IMR-90 (cell line): ENCODE measurements at regions not wholly inside any gene's neighbourhood (a gene's known extent, or its start where the extent isn't known, plus 50 kb on each side); places are given as distances from the start of the nearest gene placed in this dataset.

Source experiments
- ATAC-seq: fragments of 200-7000 bp; cut with Tn5 transposase; 2 replicates; pipeline ENCODE4 v1.9.1; 2020; ENCODE audit warnings: low read depth, mild to moderate bottlenecking, moderate library complexity
- BruUV-seq: library from RNA; stranded (reverse); fragments of 400-500 nt; replicated peaks from 2 replicates; lab custom pipeline; 2021; lab: Mats Ljungman, UMichigan
- CTCF ChIA-PET: fragments of 300-600 bp; formaldehyde crosslinking; extraction: SDS; loops from one replicate; lab custom pipeline; 2021; ENCODE audit warnings: antibody characterized with exemption; lab: Yijun Ruan, JAX
- POLR2A ChIA-PET: fragments of 300-600 bp; sonication (Branson Sonifier 250); formaldehyde crosslinking; loops from one replicate; lab custom pipeline; 2022; ENCODE audit warnings: antibody characterized with exemption; ENCODE audit not compliant: unreplicated experiment; lab: Charles Lee
- DNase-seq: peaks from one replicate; pipeline ENCODE4 v3.0.0; 2013
- H2AFZ ChIP-seq: replicated peaks from 2 replicates; pipeline ENCODE3; 2013; ENCODE audit warnings: low read length, mild to moderate bottlenecking; ENCODE audit not compliant: poor library complexity
- H2AK5ac ChIP-seq: 2 replicates; pipeline ENCODE4 v1.6.1; 2013; ENCODE audit warnings: low read depth, low read length, inconsistent platforms
- H2AK9ac ChIP-seq: replicated peaks from 2 replicates; pipeline ENCODE3; 2013; ENCODE audit warnings: mild to moderate bottlenecking, low read depth, low read length, moderate library complexity; ENCODE audit not compliant: poor library complexity
- H2BK120ac ChIP-seq: 2 replicates; pipeline ENCODE4 v1.6.1; 2013; ENCODE audit warnings: low read depth, low read length, inconsistent platforms
- H2BK15ac ChIP-seq: 3 replicates; pipeline ENCODE4 v1.6.1; 2013; ENCODE audit warnings: low read depth, low read length, inconsistent platforms
- H2BK20ac ChIP-seq: 2 replicates; pipeline ENCODE4 v1.6.1; 2013; ENCODE audit warnings: low read depth, mild to moderate bottlenecking, inconsistent platforms, low read length, moderate library complexity
- H2BK5ac ChIP-seq: 2 replicates; pipeline ENCODE4 v1.6.1; 2013; ENCODE audit warnings: mild to moderate bottlenecking, low read depth, low read length, inconsistent platforms; ENCODE audit not compliant: poor library complexity, severe bottlenecking
- H3K14ac ChIP-seq: replicated peaks from 2 replicates; pipeline ENCODE4 v1.6.1; 2013; ENCODE audit warnings: low read depth, low read length, inconsistent platforms
- H3K18ac ChIP-seq: 2 replicates; pipeline ENCODE4 v1.6.1; 2013; ENCODE audit warnings: low read depth, low read length, control low read depth
- H3K23ac ChIP-seq: 2 replicates; pipeline ENCODE4 v1.6.1; 2013; ENCODE audit warnings: low read depth, low read length, inconsistent platforms
- H3K27ac ChIP-seq: 2 replicates; pipeline ENCODE4 v1.5.1; 2013; ENCODE audit warnings: mild to moderate bottlenecking, control low read depth, low read length; ENCODE audit not compliant: insufficient read depth
- H3K27me3 ChIP-seq: 2 replicates; pipeline ENCODE4 v1.6.1; 2013; ENCODE audit warnings: low read length; ENCODE audit not compliant: control insufficient read depth, insufficient read depth
- H3K36me3 ChIP-seq: 2 replicates; pipeline ENCODE4 v1.6.1; 2013; ENCODE audit warnings: low read length, mixed read lengths; ENCODE audit not compliant: control insufficient read depth, insufficient read depth
- H3K4ac ChIP-seq: 2 replicates; pipeline ENCODE4 v1.6.1; 2013; ENCODE audit warnings: low read depth, low read length, inconsistent platforms
- H3K4me1 ChIP-seq: 2 replicates; pipeline ENCODE4 v1.6.1; 2013; ENCODE audit warnings: low read length, mixed read lengths; ENCODE audit not compliant: control insufficient read depth, insufficient read depth
- H3K4me2 ChIP-seq: 2 replicates; pipeline ENCODE4 v1.6.1; 2013; ENCODE audit warnings: low read depth, mild to moderate bottlenecking, control low read depth, low read length, moderate library complexity
- H3K4me3 ChIP-seq: 2 replicates; pipeline ENCODE4 v1.5.1; 2013; ENCODE audit warnings: low read depth, mild to moderate bottlenecking, control low read depth, low read length, moderate library complexity; ENCODE audit not compliant: insufficient read depth
- H3K56ac ChIP-seq: 2 replicates; pipeline ENCODE4 v1.6.1; 2013; ENCODE audit warnings: low read length, inconsistent platforms; ENCODE audit not compliant: insufficient read depth; ENCODE audit errors: extremely low read depth
- H3K79me1 ChIP-seq, 2 experiments: 2 replicates each; pipeline ENCODE4 v1.6.1; 2013; ENCODE audit warnings: low read length in 2 of 2, inconsistent platforms in 1 of 2, low read depth in 1 of 2
- H3K9ac ChIP-seq: 2 replicates; pipeline ENCODE4 v1.6.1; 2013; ENCODE audit warnings: low read depth, low read length, control low read depth
- H3K9me1 ChIP-seq: 2 replicates; pipeline ENCODE4 v1.6.1; 2013; ENCODE audit warnings: low read length, inconsistent platforms; ENCODE audit not compliant: insufficient read depth
- H3K9me3 ChIP-seq: 2 replicates; pipeline ENCODE4 v1.6.1; 2013; ENCODE audit warnings: low read length; ENCODE audit not compliant: control insufficient read depth, insufficient read depth
- H4K20me1 ChIP-seq: 2 replicates; pipeline ENCODE4 v1.6.1; 2013; ENCODE audit warnings: low read length, inconsistent platforms; ENCODE audit not compliant: insufficient read depth
- H4K5ac ChIP-seq: 2 replicates; pipeline ENCODE4 v1.6.1; 2013; ENCODE audit warnings: mild to moderate bottlenecking, low read depth, low read length, control low read depth
- H4K8ac ChIP-seq, 2 experiments: 2 replicates each; pipeline ENCODE4 v1.6.1; 2013; ENCODE audit warnings: low read depth in 2 of 2, low read length in 2 of 2, control low read depth in 1 of 2, inconsistent platforms in 1 of 2
- H4K91ac ChIP-seq: 2 replicates; pipeline ENCODE4 v1.6.1; 2013; ENCODE audit warnings: low read depth, low read length, inconsistent platforms; ENCODE audit not compliant: insufficient read depth
- BHLHE40 ChIP-seq: fragments of 150-350 bp; IDR thresholded peaks from 2 replicates; pipeline ENCODE4 v1.6.1; 2016; ENCODE audit warnings: mild to moderate bottlenecking, low read depth, low read length
- CEBPB ChIP-seq: IDR thresholded peaks from 2 replicates; pipeline ENCODE4 v1.6.1; 2012; ENCODE audit warnings: low read depth, low read length, improper control_type of control experiment
- CHD1 ChIP-seq: IDR thresholded peaks from 2 replicates; pipeline ENCODE4 v1.6.1; 2012; ENCODE audit warnings: low read depth, low read length, improper control_type of control experiment
- FOS ChIP-seq: fragments of 150-350 bp; IDR thresholded peaks from 2 replicates; pipeline ENCODE4 v1.6.1; 2016; ENCODE audit warnings: low read depth, low read length
- MAFK ChIP-seq: IDR thresholded peaks from 2 replicates; pipeline ENCODE4 v1.6.1; 2012; ENCODE audit warnings: low read depth, low read length, improper control_type of control experiment
- MAZ ChIP-seq: IDR thresholded peaks from 2 replicates; pipeline ENCODE4 v1.6.1; 2012; ENCODE audit warnings: low read depth, mild to moderate bottlenecking, low read length, improper control_type of control experiment, moderate library complexity, borderline replicate concordance
- MXI1 ChIP-seq: IDR thresholded peaks from 2 replicates; pipeline ENCODE4 v1.6.1; 2012; ENCODE audit warnings: low read depth, mild to moderate bottlenecking, low read length, moderate library complexity, borderline replicate concordance
- NFE2L2 ChIP-seq: fragments of 150-350 bp; IDR thresholded peaks from 2 replicates; pipeline ENCODE4 v1.6.1; 2016; ENCODE audit warnings: low read depth, mild to moderate bottlenecking, low read length
- POLR2A ChIP-seq: IDR thresholded peaks from 2 replicates; pipeline ENCODE4 v1.6.1; 2012; ENCODE audit warnings: mild to moderate bottlenecking, low read depth, low read length
- RAD21 ChIP-seq: IDR thresholded peaks from 2 replicates; pipeline ENCODE4 v1.6.1; 2012; ENCODE audit warnings: low read length, improper control_type of control experiment
- RCOR1 ChIP-seq: IDR thresholded peaks from 2 replicates; pipeline ENCODE4 v1.6.1; 2012; ENCODE audit warnings: mild to moderate bottlenecking, low read length, improper control_type of control experiment; ENCODE audit not compliant: insufficient replicate concordance
- RFX5 ChIP-seq: IDR thresholded peaks from 2 replicates; pipeline ENCODE4 v1.8.0; 2012; ENCODE audit warnings: low read depth, mild to moderate bottlenecking, low read length, moderate library complexity
- SMC3 ChIP-seq: fragments of 150-350 bp; IDR thresholded peaks from 2 replicates; pipeline ENCODE4 v1.6.1; 2016; ENCODE audit warnings: low read depth, mild to moderate bottlenecking, antibody characterized with exemption, low read length, moderate library complexity
- USF2 ChIP-seq: fragments of 150-350 bp; IDR thresholded peaks from 2 replicates; pipeline ENCODE4 v1.6.1; 2017; ENCODE audit warnings: mild to moderate bottlenecking, antibody characterized with exemption, low read length, low read depth
- WGBS, 2 experiments: methylation state at CpG; one replicate each; pipeline versions ENCODE4 v1.1.5 to v1.1.7; 2013; ENCODE audit warnings: missing lambda C conversion rate in 2 of 2; ENCODE audit not compliant: insufficient read length in 1 of 2; ENCODE audit errors: extremely low coverage in 2 of 2; 5-methylcytosine and 5-hydroxymethylcytosine counted together
- dilution Hi-C: fragments of 300-500 bp; cut with HindIII; formaldehyde crosslinking; loops from one replicate; pipeline ENCODE4 v1.14.3; 2018; ENCODE audit warnings: low sequenced_read_pairs; ENCODE audit not compliant: unreplicated experiment
- in situ Hi-C: fragments of 300-500 bp; cut with MboI; formaldehyde crosslinking; loops from 3 replicates; pipeline ENCODE4 v1.14.3; 2019; ENCODE audit warnings: low sequenced_read_pairs, inconsistent platforms, mixed read lengths
- intact Hi-C: fragments of 100-400 bp; cut with micrococcal nuclease; formaldehyde crosslinking; loops from 2 replicates; pipeline ENCODE4 v1.10.0; 2022
- TF ChIP-seq, protein P1 (sequence below): conservative IDR thresholded peaks from 2 replicates; pipeline ENCODE4 v1.5.1; 2012; ENCODE audit warnings: mild to moderate bottlenecking, low read depth, low read length, improper control_type of control experiment
- TF ChIP-seq, protein P2 (sequence below): fragments of 150-350 bp; IDR thresholded peaks from 2 replicates; pipeline ENCODE4 v1.6.1; 2016; ENCODE audit warnings: low read depth, mild to moderate bottlenecking, low read length, moderate library complexity, borderline replicate concordance

DNA sequence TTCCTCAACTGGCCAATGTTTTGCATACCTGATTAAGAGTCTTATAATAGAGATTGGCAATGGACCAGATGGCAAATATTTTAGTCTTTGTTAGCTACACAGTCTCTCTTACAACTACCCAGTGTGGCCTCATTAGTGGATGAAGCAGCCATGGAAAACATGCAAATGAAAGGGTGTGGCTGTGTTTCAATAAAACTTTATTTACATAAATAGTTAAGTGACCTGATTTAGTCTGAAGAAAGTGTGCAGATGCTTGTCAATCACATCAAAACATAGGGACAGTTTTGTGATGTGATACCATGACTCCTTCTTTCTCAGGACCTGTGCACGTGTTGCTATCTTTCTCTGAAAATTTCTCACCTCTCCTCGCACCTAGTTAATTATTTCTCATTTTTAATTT lies 309.8 kb upstream of the GRM7 start:
- BruUV-seq, result no TSS peak
- ATAC-seq (no peak), DNase-seq (no peak)
- Histone ChIP-seq H2BK5ac (no peak overlapping the region), H2AK5ac (no peak overlapping the region), H3K79me1 (no peaks in the 10 kb centered on the region), H4K20me1 (no peaks in the 10 kb centered on the region), H2AK9ac (no peak overlapping the region), H3K4me2 (no peak overlapping the region), H3K4me1 (no peaks in the 10 kb centered on the region), H3K56ac (no peak overlapping the region), H3K36me3 (no peaks in the 10 kb centered on the region), H4K5ac (no peak overlapping the region), H3K14ac (no peak overlapping the region), H2BK15ac (no peak overlapping the region), H3K9me1 (no peaks in the 10 kb centered on the region), H3K9me3 (peaks cover 3% of the 10 kb centered on the region), H3K9ac (no peak overlapping the region), H3K18ac (no peak overlapping the region), H3K4me3 (no peak overlapping the region), H4K8ac (no peak overlapping the region), H3K27me3 (no peaks in the 10 kb centered on the region), H3K4ac (no peak overlapping the region), H3K23ac (no peak overlapping the region), H2BK120ac (no peak overlapping the region), H2AFZ (no peak overlapping the region), H4K91ac (no peak overlapping the region), H3K27ac (no peak overlapping the region), H2BK20ac (no peak overlapping the region)
- ChIA-PET POLR2A (no interaction called here), CTCF (no interaction called here)
- dilution Hi-C loops, result no loop called here
- intact Hi-C loops, result no loop called here
- TF ChIP-seq, protein P1, sequence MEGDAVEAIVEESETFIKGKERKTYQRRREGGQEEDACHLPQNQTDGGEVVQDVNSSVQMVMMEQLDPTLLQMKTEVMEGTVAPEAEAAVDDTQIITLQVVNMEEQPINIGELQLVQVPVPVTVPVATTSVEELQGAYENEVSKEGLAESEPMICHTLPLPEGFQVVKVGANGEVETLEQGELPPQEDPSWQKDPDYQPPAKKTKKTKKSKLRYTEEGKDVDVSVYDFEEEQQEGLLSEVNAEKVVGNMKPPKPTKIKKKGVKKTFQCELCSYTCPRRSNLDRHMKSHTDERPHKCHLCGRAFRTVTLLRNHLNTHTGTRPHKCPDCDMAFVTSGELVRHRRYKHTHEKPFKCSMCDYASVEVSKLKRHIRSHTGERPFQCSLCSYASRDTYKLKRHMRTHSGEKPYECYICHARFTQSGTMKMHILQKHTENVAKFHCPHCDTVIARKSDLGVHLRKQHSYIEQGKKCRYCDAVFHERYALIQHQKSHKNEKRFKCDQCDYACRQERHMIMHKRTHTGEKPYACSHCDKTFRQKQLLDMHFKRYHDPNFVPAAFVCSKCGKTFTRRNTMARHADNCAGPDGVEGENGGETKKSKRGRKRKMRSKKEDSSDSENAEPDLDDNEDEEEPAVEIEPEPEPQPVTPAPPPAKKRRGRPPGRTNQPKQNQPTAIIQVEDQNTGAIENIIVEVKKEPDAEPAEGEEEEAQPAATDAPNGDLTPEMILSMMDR, result no peak
- no peak for TF ChIP-seq NFE2L2
- no peak for TF ChIP-seq USF2
- TF ChIP-seq MXI1, result no peak
- TF ChIP-seq, protein P2, sequence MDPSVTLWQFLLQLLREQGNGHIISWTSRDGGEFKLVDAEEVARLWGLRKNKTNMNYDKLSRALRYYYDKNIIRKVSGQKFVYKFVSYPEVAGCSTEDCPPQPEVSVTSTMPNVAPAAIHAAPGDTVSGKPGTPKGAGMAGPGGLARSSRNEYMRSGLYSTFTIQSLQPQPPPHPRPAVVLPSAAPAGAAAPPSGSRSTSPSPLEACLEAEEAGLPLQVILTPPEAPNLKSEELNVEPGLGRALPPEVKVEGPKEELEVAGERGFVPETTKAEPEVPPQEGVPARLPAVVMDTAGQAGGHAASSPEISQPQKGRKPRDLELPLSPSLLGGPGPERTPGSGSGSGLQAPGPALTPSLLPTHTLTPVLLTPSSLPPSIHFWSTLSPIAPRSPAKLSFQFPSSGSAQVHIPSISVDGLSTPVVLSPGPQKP, result no peak
- no peak for TF ChIP-seq RFX5
- TF ChIP-seq SMC3, result no peak
- no peak for TF ChIP-seq RAD21
- TF ChIP-seq FOS, result no peak
- no peak for TF ChIP-seq MAFK
- TF ChIP-seq MAZ, result no peak
- no peak for TF ChIP-seq POLR2A
- no peak for TF ChIP-seq RCOR1
- TF ChIP-seq CHD1, result no peak
- TF ChIP-seq BHLHE40, result no peak
- TF ChIP-seq CEBPB, result no peak
- in situ Hi-C loops, result no loop called here
- WGBS, 2 experiments, result no CpG with 5 or more reads among the region's 2 CpGs
